H4 (cell line): ENCODE measurements at regions not wholly inside any gene's neighbourhood (a gene's known extent, or its start where the extent isn't known, plus 50 kb on each side); places are given as distances from the start of the nearest gene placed in this dataset.

Source experiments
- DNase-seq: peaks from one replicate; pipeline ENCODE4 v3.0.0-alpha.2; 2015; ENCODE audit warnings: low spot score

DNA sequence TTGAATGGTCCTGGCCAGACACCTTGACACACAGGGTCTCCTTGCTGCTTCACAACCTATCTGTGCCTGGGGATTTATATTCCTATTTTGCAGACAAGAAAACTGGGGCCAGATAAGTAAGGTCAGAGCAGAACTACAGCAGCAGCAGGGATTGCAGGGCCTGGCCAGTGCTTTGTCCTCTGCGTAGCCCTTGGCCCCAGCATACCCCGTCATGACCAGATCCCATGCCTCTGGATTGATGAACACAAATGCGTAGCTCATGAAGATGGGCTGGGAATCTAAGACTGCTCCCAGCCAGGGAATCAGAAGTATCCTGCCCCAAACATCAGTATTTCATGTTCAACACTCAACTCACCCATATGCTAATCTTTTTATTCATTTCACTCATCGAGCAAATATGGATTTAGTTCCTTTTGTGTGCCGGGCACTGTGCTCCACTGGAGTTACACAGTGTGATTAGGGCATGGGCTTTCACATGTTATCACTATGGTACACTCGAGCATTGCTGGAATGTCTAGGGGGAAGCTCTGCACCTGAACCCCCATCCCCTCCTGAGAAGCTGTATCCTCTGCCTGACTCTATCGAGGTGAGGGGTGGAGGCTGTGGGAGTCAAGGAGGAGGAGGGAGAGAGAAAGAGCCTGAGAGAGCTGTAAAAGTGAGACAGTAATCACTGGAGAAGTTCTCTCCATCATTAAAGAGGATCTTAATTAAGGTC is 143.3 kb downstream of the CYP26B1 start:
- DNase-seq = no peak

DNA sequence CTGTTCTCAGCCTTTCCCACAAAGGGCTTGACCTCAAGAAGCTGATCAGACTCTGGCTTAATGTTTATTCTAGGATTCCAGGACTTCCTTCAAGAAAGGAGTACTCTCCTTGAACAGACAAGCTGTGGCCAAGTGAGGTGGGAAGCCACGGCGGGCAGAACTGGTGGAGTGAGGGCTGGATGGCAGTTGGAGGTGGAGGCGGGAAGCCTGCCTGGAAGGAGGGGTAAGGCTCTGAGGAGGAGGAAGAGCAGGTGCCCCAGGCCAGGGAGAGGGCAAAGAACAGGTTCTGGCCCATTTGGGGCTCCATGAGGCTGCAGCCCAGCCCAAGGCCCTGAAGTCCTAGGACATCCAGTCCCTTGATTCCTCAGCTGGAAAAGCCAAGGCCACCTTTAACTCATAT is 143.9 kb downstream of the CYP26B1 start:
- DNase-seq = no peak

DNA sequence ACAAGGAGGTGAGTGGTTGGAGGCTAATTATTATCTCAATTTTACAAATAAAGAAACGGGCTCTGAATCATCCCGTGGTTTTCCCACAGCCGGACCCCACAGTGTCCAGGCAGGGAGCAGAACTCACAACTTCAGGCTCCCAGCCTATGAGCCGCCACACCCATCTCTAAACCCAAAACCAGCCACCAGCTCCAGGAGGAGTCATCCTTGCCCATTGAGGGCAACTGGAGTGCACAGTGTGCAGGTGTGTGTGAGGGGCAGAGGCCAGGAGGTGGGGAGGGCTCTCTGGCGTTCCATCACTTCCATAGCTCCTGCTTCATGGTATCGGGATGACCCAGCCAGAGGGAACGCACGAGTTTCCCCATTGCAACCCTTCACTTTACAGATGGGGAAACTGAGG is 144.5 kb downstream of the CYP26B1 start:
- DNase-seq = no peak

DNA sequence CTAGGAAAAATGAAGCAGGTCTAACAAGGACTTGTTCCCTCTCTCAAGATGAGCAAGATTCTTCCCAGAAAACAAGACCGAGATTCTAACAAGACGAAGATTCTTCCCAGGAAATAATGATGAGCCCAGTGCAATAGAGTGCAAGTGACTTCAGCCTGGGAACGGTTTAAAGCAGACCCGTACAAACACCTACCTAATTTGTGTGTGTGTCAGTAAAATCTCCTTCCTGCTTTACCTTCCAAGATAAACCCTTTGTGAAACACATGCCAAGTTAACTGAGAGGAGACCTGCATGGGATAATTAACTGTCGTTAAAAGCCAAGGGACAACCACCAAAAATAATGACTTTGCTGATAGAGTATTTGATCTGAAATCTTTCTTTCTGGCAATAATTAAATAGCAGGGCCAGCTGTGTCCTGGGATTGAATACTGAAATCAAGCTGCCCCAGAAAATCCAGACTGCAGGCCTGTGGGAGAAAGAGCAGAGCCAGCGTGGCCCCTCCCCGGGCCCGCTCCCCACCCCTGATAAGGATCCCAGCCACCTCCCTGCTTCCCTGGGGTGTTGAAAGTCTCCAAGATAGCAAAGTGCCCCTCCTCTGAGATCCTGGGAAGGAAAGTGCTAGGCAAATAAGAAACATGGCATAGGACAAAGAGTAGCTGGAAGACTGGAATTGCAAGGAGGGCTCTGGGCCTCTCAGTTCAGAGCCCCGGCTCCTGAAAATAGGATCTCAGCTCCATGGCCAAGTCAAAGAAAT is 145.5 kb downstream of the CYP26B1 start:
- DNase-seq = no peak

DNA sequence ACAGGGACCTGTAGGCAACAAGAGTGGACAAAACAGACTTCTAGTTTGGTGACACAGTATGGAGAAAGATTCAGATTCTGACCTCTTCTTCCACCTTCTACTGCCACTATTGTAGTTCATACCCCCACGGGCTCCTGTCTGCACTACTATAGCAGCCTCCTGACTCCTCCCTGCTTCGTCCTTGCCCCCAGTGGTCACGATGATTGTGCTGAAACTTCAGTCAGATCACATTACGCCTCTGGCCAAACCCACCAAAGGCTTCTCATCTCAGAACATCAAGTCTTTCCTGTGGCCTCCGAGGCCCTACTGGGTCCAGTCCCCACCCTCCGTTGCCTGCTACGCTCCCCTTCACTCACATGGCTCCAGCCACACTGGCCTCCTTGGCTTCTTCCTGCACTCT is 147.6 kb downstream of the CYP26B1 start:
- DNase-seq = no peak

DNA sequence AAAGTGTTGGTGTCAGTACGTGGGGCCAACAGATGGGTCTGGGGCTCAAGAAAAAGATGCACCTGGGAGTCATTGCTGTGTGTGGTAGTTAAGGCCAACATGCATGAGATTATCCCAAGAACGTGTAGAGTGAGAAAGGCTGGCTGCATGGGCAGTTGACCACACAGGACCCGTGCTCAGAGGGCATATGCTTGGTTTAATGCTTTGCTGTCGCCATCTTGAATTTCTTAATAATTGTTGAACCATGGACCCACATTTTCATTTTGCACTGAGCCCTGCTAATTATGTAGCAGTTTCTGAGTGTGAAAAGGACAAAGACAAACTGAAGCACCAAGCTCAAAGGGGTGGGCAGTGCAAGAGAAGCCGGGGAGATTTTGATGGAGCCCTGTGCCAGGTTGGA is 148.1 kb downstream of the CYP26B1 start:
- no peak for DNase-seq

DNA sequence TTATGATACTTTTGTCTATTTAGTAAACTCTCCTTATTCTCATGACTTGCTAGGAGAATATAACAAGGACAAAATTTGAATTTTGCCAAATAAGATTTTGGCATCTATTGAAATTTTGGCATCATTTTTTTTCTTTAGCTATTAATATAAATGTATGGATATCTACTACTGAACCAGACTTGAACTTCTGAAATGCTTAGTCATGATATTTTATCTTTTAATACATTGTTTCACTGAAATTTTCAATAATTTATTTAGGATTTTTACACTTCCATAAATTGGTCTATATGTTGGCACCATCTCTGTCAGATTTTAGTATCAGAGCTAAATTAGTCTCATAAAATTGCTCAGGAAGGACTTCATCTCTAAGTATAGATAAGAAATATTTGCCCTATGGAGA is 149.8 kb downstream of the CYP26B1 start:
- DNase-seq = no peak

DNA sequence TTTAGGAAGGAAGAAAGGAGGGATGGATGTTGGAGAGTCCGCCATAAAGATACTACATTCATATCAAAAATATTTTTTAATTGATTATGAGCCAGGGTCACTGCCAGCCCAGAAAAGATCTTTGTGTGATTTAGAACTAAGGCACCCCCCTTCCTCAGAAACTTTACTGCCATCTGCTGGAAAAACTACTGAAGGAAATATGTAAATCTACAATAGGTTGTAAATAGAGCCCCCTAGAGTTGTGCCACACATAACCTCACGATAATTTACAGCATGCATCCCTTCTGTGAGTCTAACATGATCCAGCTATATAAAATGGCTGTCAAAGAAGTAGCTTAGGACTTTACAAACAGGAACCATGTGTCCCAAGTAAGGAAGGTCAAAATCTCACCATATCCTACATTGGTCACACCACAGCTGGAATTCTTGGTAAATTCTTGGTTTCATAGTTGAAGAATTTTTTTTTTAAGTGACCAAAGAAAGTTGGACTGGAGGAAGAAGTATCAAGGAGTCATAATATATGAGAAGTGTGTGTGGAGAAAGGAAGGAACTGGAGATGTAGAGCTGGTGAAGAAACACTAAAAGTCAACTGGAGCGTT is 152.5 kb downstream of the CYP26B1 start:
- no peak for DNase-seq

DNA sequence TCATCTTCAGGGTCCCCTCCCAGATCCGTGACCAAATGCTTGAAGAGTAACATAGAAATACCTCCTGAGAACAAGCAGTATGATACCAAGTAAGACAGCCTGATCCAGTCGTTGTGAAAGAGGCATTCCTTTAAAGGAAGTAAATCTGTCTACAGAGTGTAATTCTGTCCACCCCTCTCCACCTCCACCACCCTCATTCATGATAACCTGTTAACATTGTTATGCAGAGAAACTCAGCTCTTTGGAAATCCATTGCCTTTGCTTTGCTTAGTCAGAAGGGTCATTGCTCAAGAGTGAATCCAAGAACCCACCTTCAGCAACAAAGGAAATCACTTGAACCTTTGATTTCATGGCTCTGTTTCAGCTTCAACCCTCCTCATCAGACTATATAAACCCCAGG is 155.6 kb downstream of the CYP26B1 start:
- DNase-seq = no peak

DNA sequence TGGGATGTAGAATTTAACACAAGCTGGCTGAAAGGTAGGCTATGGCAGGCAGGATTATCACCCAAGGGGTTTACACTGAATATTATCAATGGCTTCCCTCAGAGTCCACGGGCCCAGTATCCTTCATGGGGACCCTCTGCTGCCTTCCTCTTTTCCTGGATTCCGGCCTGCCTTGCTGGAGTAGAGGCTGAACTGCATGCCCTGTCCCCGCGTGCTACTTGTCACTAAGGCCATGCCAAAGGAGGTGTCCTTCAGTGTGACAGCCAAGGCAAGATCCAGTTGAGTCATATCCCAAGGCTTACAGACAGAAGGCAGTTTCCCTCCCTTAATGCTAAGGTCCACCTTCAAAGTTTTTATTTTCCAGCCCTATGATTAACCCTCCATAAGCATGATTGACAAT is 156.3 kb downstream of the CYP26B1 start:
- no peak for DNase-seq

DNA sequence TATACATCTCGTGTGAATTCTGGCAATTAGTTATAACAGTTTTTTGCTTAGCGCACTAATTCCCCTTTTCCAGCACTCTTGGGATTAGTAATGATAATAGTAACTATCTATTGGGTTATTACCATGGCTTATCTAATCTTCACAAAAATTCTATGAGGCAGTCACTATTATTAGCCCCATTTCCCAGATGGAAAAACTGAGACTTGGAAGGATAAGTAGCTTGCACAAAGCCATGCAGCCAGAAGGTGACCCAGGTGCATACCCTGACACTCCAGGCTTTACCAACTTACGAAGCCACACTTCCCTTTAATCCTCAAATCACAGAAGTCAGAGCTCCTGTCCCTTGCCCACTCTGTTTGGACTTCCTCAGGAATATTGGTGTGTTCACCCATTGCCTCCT is 156.8 kb downstream of the CYP26B1 start:
- DNase-seq = no peak

DNA sequence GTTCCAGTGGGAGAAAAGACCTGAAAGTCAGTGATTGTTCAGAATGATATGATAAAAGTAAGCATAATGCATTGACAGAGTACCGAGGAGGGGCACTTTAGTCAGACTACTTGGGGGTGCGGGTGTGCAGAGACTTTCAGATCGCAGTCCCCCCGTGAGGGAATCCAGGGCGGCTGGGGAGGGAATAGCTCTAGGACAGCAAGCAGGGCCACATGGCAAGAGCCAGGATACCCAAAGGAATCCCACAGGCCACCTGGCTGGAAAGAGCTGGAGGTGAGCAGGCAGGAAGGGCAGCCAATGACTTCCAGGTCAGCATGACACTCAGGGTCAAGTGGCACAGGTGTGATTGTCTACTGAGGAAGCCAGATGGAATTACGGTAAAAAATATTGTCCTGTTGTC is 157.5 kb downstream of the CYP26B1 start:
- no peak for DNase-seq

DNA sequence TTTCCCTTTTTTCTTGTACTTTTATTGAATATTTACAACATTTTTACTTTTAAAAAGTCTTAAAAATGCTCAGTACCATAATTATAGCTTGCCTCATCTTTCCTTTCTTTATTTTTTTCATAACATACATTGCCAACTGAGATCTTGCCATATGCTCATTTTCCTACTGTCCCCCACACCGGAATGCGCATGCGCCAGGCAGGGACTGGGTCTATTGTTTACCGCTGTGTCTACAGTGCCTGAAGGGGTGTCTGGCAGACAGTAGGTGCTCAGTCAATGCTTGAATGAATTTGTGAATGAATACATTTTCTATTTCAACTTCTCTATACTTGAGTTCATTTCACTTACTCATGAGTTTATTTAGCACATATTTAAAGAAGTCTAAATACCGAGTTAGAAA is 158.0 kb downstream of the CYP26B1 start:
- DNase-seq = no peak

DNA sequence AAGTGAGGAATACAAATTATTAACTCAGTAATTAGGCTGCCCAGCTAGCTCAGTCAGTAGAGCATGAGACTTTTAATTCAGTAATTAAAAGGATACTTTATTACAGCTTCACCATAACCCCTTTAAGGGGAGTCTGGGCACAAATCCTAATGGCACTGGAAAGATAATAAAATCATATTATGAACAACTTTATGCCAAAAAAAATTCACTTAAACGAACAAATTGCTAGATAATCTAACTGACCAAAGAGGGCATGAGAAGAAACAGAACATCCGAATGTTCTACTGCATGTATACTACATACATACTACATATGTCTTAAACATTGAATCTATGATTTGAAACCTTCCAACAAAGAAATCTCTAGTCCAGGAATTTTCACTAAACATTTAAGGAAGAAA is 159.5 kb downstream of the CYP26B1 start:
- DNase-seq = no peak

DNA sequence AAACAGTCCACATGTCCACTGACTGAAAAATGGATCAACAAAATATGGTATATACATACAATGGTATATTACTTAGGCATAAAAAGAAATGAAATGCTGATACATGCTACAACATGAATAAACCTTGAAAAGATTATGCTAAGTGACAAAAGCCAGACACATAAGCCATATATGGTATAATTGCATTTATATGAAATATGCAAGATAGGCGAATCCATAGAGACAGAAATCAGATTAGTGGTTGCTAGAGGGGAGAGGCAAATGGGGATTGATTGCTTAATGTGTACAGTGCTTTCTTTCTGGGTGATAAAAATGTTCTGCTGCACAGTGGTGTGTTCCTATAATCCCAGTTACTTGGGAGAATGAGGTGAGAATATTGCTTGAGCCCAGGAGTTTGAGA is 171.0 kb downstream of the CYP26B1 start:
- DNase-seq = no peak

DNA sequence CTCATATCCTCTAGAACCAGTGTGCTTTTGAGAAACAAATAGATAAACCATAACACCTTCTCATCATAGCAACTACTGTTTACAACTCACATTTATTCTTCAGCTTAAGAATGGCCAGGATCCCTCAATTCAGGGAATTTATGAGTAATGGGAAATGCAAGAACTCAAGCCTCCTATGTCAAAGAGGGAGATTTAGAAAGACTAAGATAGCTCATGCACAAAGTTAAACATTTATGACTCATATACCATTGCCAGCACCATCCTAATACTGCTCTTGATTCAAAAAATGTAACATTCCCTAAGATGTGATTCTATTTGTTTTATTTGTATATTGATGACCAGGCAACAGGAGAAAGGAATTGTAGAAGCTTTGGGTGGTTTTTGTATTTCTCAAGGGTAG is 172.8 kb downstream of the CYP26B1 start:
- no peak for DNase-seq

DNA sequence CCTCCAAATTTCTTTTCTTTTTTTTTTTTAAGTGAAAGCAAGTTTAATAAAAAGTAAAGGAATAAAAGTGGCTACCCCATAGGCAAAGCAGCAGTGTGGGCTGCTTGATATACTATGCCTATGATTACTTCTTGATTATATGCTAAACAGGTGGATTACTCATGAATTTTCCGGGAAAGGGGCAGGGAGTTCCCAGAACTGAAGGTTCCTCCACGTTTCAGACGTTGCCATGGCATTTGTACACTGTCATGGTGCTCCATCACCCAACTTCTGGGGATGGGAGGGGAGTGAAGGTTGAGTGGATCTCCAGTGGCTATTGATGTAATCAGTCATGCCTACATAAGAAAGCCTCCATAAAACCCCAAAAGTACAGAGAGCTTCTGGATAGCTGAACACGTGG is 176.2 kb downstream of the CYP26B1 start:
- no peak for DNase-seq

DNA sequence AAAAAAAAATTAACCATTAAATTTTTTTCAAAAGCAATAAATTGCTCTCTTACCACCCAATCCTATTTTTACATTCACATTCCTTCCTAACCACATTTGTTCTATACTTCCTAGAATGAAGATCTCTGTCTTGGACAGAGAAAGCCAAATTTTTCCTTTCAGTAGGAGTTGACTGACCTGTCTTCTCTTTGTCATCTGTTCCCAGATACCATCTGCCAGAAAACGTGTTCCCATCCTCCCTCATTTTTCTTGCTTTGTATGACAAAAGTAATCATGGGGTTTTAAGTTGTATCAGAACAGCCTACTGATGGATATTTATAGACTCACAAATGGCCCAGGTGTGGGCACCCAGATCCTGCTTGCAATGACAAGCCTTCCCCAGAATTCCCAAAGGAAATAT is 182.1 kb downstream of the CYP26B1 start:
- DNase-seq = no peak

DNA sequence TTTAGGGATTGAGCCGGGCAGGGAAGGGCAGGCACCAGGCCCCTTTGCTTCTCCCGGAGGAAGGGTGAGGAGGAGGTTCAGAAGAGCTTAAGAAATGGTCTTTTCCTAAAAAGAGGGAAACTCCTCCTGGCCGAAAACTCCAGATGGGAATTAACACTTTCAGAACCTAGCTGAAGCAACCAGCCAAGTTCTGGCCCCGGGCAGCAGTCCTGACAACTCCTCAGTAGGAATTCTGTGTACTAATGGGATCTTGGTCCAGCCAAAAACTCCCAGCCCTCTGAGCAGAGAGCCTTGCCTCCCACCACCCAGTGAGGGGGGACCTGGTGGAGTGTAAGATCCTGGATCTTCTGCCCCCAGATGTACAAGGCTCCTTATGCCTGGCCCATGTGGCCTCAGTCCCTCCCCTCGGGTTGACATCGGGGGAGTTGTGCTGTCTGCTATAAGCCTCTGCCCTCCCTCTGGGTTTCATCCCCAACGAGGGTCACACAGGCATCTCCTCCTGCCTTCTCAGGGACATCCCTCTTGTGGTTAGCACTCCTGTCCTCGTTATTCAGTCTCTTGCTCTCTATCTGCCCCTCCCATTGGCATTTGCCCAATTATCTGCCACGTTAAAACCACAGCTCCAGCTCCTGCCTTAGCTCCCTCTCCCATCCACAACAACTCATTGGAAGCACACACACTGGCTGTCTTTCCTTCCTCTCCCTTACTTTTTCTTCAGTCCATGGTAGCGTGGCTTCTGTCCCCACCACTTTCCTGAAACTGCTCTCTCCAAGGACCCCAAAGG is 184.6 kb downstream of the CYP26B1 start:
- peak; percentile 23 for DNase-seq

DNA sequence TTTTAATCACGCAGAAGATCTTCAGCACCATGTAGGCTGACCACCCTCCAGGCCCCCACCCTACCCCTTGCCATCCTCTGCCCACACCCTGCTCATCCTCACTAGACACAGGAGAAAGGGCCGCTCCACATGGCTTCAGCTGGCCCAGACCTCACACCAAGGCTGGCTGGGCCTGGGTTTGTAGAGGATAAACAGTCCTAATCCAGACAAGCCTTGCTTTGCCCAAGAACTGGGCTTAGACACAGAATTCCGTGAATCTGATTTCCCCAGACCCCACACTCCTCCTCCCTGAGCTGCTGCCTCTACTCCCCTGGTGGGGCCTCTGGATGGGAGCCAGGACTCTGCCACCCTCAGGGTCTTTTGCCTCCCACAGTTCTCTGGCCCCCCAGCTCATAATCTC is 185.3 kb downstream of the CYP26B1 start:
- DNase-seq = no peak

DNA sequence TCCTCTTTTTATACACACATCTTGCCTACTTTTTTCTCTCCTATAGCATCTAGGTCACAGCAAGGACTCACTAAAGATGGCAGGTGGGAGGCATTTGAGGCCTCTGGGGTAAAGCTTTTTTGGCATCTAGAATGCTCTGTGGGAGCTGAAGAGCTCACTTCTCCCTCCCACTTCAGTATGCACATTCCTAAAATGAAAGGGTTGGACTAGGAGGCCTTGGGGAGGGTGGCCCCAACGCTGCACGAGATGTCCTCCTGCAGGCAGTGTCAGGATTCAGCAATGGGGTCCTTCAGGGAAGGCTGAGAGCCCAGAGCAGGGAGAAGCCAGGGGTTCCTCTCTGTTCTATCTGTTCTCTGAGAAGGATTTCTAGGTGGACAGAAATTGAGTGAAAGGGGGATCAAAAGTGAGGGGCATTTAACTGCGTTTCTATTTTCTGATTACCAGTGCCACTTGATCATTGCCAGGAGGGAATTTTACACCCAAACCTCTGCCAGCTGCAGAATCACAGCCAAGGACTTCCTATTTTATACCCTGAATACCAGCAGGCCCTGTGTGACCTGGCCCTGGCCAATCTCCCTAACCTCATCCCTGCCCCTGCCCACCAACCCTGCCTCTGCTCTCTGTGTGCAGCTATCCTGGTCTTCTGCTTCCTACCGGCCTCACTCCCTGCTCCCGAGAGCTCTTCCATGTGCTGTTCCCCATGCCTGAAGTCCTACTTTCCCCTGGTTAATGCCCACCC is 186.2 kb downstream of the CYP26B1 start:
- DNase-seq = no peak

DNA sequence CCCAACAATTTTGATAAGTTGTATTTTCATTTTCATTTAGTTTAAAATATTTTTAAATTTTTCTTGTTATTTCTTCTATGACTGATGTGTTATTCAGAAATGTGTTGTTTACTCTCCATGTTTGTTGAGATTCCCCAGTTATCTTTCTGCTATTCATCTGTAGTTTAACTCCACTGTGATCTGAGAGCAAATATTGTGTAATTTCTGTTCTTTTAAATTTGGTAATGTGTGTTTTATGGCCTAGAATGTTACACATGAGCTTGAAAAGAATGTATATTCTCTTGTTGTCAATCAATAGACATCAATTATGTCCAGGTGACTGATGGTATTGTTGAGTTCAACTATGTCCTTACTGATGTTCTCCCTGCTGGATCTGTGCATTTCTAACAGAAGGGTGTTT is 188.2 kb downstream of the CYP26B1 start:
- DNase-seq = no peak
